ENCODE measurements at regions not wholly inside any gene's neighbourhood (a gene's known extent, or its start where the extent isn't known, plus 50 kb on each side); places are given as distances from the start of the nearest gene placed in this dataset.

GRCh38 chr1:81458186-81458585 is 342.5 kb upstream of the ADGRL2 start:
- peaks cover 4 to 6% of the 10 kb centered on the region in 2 donors for H3K4me1 ChIP-seq (ENCODE audit: control insufficient read depth in 1 of 2, insufficient read depth in 2 of 2, low read length in 2 of 2)
- no peaks in the 10 kb centered on the region for H3K9me3 ChIP-seq (ENCODE audit: control insufficient read depth in 1 of 2, low read length in 2 of 2)
- H3K36me3 ChIP-seq (ENCODE audit: control insufficient read depth in 1 of 2, insufficient read depth in 2 of 2, low read length in 2 of 2) = no peaks in the 10 kb centered on the region
- no peak overlapping the region for H3K27ac ChIP-seq (ENCODE audit: low read depth, low read length)
- H3K27me3 ChIP-seq (ENCODE audit: control insufficient read depth in 1 of 2, insufficient read depth in 2 of 2, low read length in 2 of 2) = no peaks in the 10 kb centered on the region
- no peak overlapping the region for H3K4me3 ChIP-seq (ENCODE audit: low read depth in 1 of 2, low read length in 2 of 2)
- no peak overlapping the region for H3K9ac ChIP-seq (ENCODE audit: low read depth in 1 of 2, low read length in 2 of 2)

- Histone ChIP-seq H3K27me3 (ENCODE audit: control insufficient read depth in 1 of 2, insufficient read depth in 2 of 2, low read length in 2 of 2) (no peaks in the 10 kb centered on the region), H3K4me3 (ENCODE audit: low read depth in 1 of 2, low read length in 2 of 2) (no peak overlapping the region), H3K9me3 (ENCODE audit: control insufficient read depth in 1 of 2, low read length in 2 of 2) (no peaks in the 10 kb centered on the region), H3K4me1 (ENCODE audit: control insufficient read depth in 1 of 2, insufficient read depth in 2 of 2, low read length in 2 of 2) (peaks cover 12 to 14% of the 10 kb centered on the region in 2 donors), H3K36me3 (ENCODE audit: control insufficient read depth in 1 of 2, insufficient read depth in 2 of 2, low read length in 2 of 2) (no peaks in the 10 kb centered on the region), H3K27ac (ENCODE audit: low read depth, low read length) (no peak overlapping the region), H3K9ac (ENCODE audit: low read depth in 1 of 2, low read length in 2 of 2) (no peak overlapping the region)
Observed at GRCh38 chr1:81455481-81455880, 345.3 kb upstream of the ADGRL2 start.

GRCh38 chr1:81453971-81454370 is 346.8 kb upstream of the ADGRL2 start:
- H3K27ac ChIP-seq (ENCODE audit: low read depth, low read length) = no peak overlapping the region
- peaks cover 12 to 14% of the 10 kb centered on the region in 2 donors for H3K4me1 ChIP-seq (ENCODE audit: control insufficient read depth in 1 of 2, insufficient read depth in 2 of 2, low read length in 2 of 2)
- no peaks in the 10 kb centered on the region for H3K27me3 ChIP-seq (ENCODE audit: control insufficient read depth in 1 of 2, insufficient read depth in 2 of 2, low read length in 2 of 2)
- H3K36me3 ChIP-seq (ENCODE audit: control insufficient read depth in 1 of 2, insufficient read depth in 2 of 2, low read length in 2 of 2) = no peaks in the 10 kb centered on the region
- H3K9me3 ChIP-seq (ENCODE audit: control insufficient read depth in 1 of 2, low read length in 2 of 2) = no peaks in the 10 kb centered on the region
- H3K4me3 ChIP-seq (ENCODE audit: low read depth in 1 of 2, low read length in 2 of 2) = no peak overlapping the region
- no peak overlapping the region for H3K9ac ChIP-seq (ENCODE audit: low read depth in 1 of 2, low read length in 2 of 2)

GRCh38 chr1:81453367-81453703 is 347.4 kb upstream of the ADGRL2 start:
- no peaks in the 10 kb centered on the region for H3K9me3 ChIP-seq (ENCODE audit: control insufficient read depth in 1 of 2, low read length in 2 of 2)
- no peaks in the 10 kb centered on the region for H3K36me3 ChIP-seq (ENCODE audit: control insufficient read depth in 1 of 2, insufficient read depth in 2 of 2, low read length in 2 of 2)
- peak overlapping the region; percentile 44 to 56 for H3K4me3 ChIP-seq (ENCODE audit: low read depth in 1 of 2, low read length in 2 of 2)
- no peak overlapping the region for H3K9ac ChIP-seq (ENCODE audit: low read depth in 1 of 2, low read length in 2 of 2)
- H3K27ac ChIP-seq (ENCODE audit: low read depth, low read length) = peak overlapping the region; percentile 30
- H3K4me1 ChIP-seq (ENCODE audit: control insufficient read depth in 1 of 2, insufficient read depth in 2 of 2, low read length in 2 of 2) = peaks cover 12 to 14% of the 10 kb centered on the region in 2 donors
- H3K27me3 ChIP-seq (ENCODE audit: control insufficient read depth in 1 of 2, insufficient read depth in 2 of 2, low read length in 2 of 2) = no peaks in the 10 kb centered on the region

GRCh38 chr1:81452693-81453366 is 347.9 kb upstream of the ADGRL2 start:
- Histone ChIP-seq H3K4me1 (ENCODE audit: control insufficient read depth in 1 of 2, insufficient read depth in 2 of 2, low read length in 2 of 2) (peaks cover 12 to 14% of the 10 kb centered on the region in 2 donors), H3K9ac (ENCODE audit: low read depth in 1 of 2, low read length in 2 of 2) (no peak overlapping the region), H3K36me3 (ENCODE audit: control insufficient read depth in 1 of 2, insufficient read depth in 2 of 2, low read length in 2 of 2) (no peaks in the 10 kb centered on the region), H3K27ac (ENCODE audit: low read depth, low read length) (peak overlapping the region; percentile 30), H3K4me3 (ENCODE audit: low read depth in 1 of 2, low read length in 2 of 2) (peak overlapping the region; percentile 44 to 56), H3K9me3 (ENCODE audit: control insufficient read depth in 1 of 2, low read length in 2 of 2) (no peaks in the 10 kb centered on the region), H3K27me3 (ENCODE audit: control insufficient read depth in 1 of 2, insufficient read depth in 2 of 2, low read length in 2 of 2) (no peaks in the 10 kb centered on the region)

- Histone ChIP-seq H3K9me3 (ENCODE audit: control insufficient read depth in 1 of 2, low read length in 2 of 2) (no peaks in the 10 kb centered on the region), H3K4me1 (ENCODE audit: control insufficient read depth in 1 of 2, insufficient read depth in 2 of 2, low read length in 2 of 2) (peaks cover 12 to 26% of the 10 kb centered on the region in 2 donors), H3K4me3 (ENCODE audit: low read depth in 1 of 2, low read length in 2 of 2) (no peak overlapping the region), H3K36me3 (ENCODE audit: control insufficient read depth in 1 of 2, insufficient read depth in 2 of 2, low read length in 2 of 2) (no peaks in the 10 kb centered on the region), H3K27me3 (ENCODE audit: control insufficient read depth in 1 of 2, insufficient read depth in 2 of 2, low read length in 2 of 2) (no peaks in the 10 kb centered on the region), H3K27ac (ENCODE audit: low read depth, low read length) (no peak overlapping the region), H3K9ac (ENCODE audit: low read depth in 1 of 2, low read length in 2 of 2) (no peak overlapping the region)
Observed at GRCh38 chr1:81449786-81450185, 350.9 kb upstream of the ADGRL2 start.

- H3K9ac ChIP-seq (ENCODE audit: low read depth in 1 of 2, low read length in 2 of 2) = no peak overlapping the region
- H3K36me3 ChIP-seq (ENCODE audit: control insufficient read depth in 1 of 2, insufficient read depth in 2 of 2, low read length in 2 of 2) = no peaks in the 10 kb centered on the region
- H3K4me1 ChIP-seq (ENCODE audit: control insufficient read depth in 1 of 2, insufficient read depth in 2 of 2, low read length in 2 of 2) = peaks cover 0 to 26% of the 10 kb centered on the region in 2 donors
- H3K9me3 ChIP-seq (ENCODE audit: control insufficient read depth in 1 of 2, low read length in 2 of 2) = no peaks in the 10 kb centered on the region
- peak overlapping the region in 1 of 2 donors; percentile 28 for H3K4me3 ChIP-seq (ENCODE audit: low read depth in 1 of 2, low read length in 2 of 2)
- H3K27me3 ChIP-seq (ENCODE audit: control insufficient read depth in 1 of 2, insufficient read depth in 2 of 2, low read length in 2 of 2) = no peaks in the 10 kb centered on the region
- H3K27ac ChIP-seq (ENCODE audit: low read depth, low read length) = no peak overlapping the region
Observed at GRCh38 chr1:81446000-81446669, 354.6 kb upstream of the ADGRL2 start.

GRCh38 chr1:81443288-81443687 is 357.4 kb upstream of the ADGRL2 start:
- peaks cover 0 to 26% of the 10 kb centered on the region in 2 donors for H3K4me1 ChIP-seq (ENCODE audit: control insufficient read depth in 1 of 2, insufficient read depth in 2 of 2, low read length in 2 of 2)
- no peak overlapping the region for H3K27ac ChIP-seq (ENCODE audit: low read depth, low read length)
- no peaks in the 10 kb centered on the region for H3K27me3 ChIP-seq (ENCODE audit: control insufficient read depth in 1 of 2, insufficient read depth in 2 of 2, low read length in 2 of 2)
- H3K9me3 ChIP-seq (ENCODE audit: control insufficient read depth in 1 of 2, low read length in 2 of 2) = no peaks in the 10 kb centered on the region
- H3K9ac ChIP-seq (ENCODE audit: low read depth in 1 of 2, low read length in 2 of 2) = no peak overlapping the region
- no peaks in the 10 kb centered on the region for H3K36me3 ChIP-seq (ENCODE audit: control insufficient read depth in 1 of 2, insufficient read depth in 2 of 2, low read length in 2 of 2)
- H3K4me3 ChIP-seq (ENCODE audit: low read depth in 1 of 2, low read length in 2 of 2) = no peak overlapping the region

GRCh38 chr1:81439046-81439823 is 361.5 kb upstream of the ADGRL2 start:
- Histone ChIP-seq H3K9me3 (ENCODE audit: control insufficient read depth in 1 of 2, low read length in 2 of 2) (no peaks in the 10 kb centered on the region), H3K27me3 (ENCODE audit: control insufficient read depth in 1 of 2, insufficient read depth in 2 of 2, low read length in 2 of 2) (no peaks in the 10 kb centered on the region), H3K36me3 (ENCODE audit: control insufficient read depth in 1 of 2, insufficient read depth in 2 of 2, low read length in 2 of 2) (no peaks in the 10 kb centered on the region), H3K9ac (ENCODE audit: low read depth in 1 of 2, low read length in 2 of 2) (no peak overlapping the region), H3K4me3 (ENCODE audit: low read depth in 1 of 2, low read length in 2 of 2) (no peak overlapping the region), H3K4me1 (ENCODE audit: control insufficient read depth in 1 of 2, insufficient read depth in 2 of 2, low read length in 2 of 2) (peaks cover 0 to 13% of the 10 kb centered on the region in 2 donors), H3K27ac (ENCODE audit: low read depth, low read length) (no peak overlapping the region)

GRCh38 chr1:81437649-81438048 is 363.1 kb upstream of the ADGRL2 start:
- Histone ChIP-seq H3K36me3 (ENCODE audit: control insufficient read depth in 1 of 2, insufficient read depth in 2 of 2, low read length in 2 of 2) (no peaks in the 10 kb centered on the region), H3K4me3 (ENCODE audit: low read depth in 1 of 2, low read length in 2 of 2) (no peak overlapping the region), H3K9ac (ENCODE audit: low read depth in 1 of 2, low read length in 2 of 2) (no peak overlapping the region), H3K27ac (ENCODE audit: low read depth, low read length) (no peak overlapping the region), H3K9me3 (ENCODE audit: control insufficient read depth in 1 of 2, low read length in 2 of 2) (no peaks in the 10 kb centered on the region), H3K27me3 (ENCODE audit: control insufficient read depth in 1 of 2, insufficient read depth in 2 of 2, low read length in 2 of 2) (no peaks in the 10 kb centered on the region), H3K4me1 (ENCODE audit: control insufficient read depth in 1 of 2, insufficient read depth in 2 of 2, low read length in 2 of 2) (peaks cover 0 to 5% of the 10 kb centered on the region in 2 donors)
